Epidermal melanocyte (primary cell): ENCODE measurements at regions not wholly inside any gene's neighbourhood (a gene's known extent, or its start where the extent isn't known, plus 50 kb on each side); places are given as distances from the start of the nearest gene placed in this dataset.

ENCODE experiments used
- DNase-seq: peaks from one replicate; pipeline ENCODE4 v3.0.0; 2011; ENCODE audit warnings: low spot score; ENCODE audit not compliant: insufficient read length

GRCh38 chr20:3354247-3354646 lies 53.2 kb downstream of the DNAAF9 start:
- DNase-seq = no peak

DNA sequence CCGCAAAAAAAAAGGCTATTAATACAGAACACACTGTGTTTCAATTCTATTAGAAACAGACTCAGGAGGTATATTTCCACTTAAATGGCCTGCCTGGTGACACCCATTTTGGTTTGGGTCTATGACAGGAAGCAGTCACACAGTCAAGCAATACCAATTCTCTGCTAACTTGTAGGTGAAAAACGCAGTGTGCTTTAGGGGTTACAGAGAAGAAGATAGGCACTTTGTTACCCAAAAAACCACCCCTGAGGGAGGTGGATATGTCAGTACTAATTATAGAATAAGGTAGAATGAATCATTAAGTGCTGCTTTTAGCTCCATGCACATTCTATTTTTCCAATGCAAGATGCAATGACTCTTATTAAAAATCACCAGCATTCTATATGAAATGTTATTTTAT lies 53.8 kb downstream of the DNAAF9 start:
- DNase-seq = no peak

DNA sequence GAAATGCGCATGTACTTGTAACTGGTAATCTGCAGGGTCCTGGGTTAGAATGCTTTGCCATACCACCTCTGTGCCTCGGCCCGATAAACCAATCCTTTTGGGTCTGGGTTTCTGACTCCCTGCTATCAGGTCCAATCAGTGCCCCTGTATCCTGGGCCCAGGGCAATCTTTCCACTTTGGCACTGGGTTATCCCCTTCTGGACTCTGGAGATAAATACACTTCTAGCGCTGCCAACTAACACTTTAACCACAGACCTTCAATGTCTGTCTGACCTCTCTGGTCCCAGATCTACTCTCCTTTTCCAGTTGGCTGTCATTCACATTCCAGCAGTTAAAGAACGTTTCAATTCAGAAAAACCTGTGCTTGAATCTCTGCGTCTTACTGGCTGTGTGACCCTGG lies 55.3 kb downstream of the DNAAF9 start:
- DNase-seq = no peak

DNA sequence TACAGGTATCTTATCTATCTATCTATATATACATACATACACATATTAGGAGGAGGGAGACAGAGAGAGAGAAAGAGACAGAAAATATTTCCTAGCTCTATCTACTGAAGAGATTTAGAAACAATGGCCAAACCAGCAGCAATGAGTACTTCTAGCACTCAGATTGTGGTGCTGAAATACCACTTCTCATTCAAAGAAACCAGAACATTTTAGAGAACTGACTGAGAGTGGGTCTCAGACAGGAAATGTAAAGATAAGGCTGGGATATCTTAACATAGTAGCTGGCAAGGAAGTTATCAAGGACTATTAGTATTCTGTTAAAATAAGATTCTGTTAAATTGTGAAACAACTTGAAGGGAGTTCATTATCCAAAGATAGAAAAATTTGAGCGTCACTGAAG lies 57.0 kb downstream of the DNAAF9 start:
- DNase-seq = no peak

DNA sequence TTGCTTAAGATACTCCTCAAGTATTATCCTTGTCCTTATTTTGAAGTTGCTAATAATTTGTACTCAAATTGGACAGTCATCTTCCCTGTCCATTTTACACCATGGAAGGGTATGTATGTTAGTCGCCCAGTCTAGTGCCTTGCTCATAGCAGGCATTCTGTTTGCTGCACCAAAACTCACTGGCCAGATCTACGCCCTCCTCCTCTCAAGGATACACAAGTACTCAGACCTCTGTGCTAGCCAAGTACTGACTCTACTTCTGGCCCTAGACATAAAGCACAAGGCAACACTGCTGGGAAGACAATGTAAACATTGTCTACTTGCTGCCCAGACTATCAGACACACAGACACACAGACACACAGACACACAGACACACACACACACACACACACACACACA lies 57.7 kb downstream of the DNAAF9 start:
- no peak for DNase-seq

GRCh38 chr20:3342766-3343165 lies 64.7 kb downstream of the DNAAF9 start:
- DNase-seq = no peak

- peak; percentile 22 for DNase-seq
These were observed 67.0 kb downstream of the DNAAF9 start for GRCh38 chr20:3340443-3340842.

GRCh38 chr20:3339571-3339970 lies 67.9 kb downstream of the DNAAF9 start:
- DNase-seq = no peak

DNA sequence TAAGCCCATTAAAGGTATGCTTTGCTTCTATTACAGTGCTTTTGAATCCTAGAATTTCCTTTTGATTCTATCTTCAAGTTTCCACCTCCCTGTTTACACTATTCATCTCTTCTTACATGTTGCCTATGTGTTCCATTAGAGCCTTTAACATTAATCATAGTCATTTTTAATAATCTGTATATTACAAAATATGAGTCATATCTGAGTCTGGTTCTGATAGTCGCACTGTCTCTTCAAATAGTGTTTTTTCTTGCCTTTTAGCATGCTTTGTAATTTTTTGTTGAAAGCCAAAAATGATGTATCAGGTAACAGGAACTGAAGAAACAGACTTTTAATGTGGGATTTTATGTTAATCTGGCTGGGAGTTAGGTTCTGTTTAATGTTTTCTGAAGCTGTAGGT lies 68.4 kb downstream of the DNAAF9 start:
- no peak for DNase-seq

DNA sequence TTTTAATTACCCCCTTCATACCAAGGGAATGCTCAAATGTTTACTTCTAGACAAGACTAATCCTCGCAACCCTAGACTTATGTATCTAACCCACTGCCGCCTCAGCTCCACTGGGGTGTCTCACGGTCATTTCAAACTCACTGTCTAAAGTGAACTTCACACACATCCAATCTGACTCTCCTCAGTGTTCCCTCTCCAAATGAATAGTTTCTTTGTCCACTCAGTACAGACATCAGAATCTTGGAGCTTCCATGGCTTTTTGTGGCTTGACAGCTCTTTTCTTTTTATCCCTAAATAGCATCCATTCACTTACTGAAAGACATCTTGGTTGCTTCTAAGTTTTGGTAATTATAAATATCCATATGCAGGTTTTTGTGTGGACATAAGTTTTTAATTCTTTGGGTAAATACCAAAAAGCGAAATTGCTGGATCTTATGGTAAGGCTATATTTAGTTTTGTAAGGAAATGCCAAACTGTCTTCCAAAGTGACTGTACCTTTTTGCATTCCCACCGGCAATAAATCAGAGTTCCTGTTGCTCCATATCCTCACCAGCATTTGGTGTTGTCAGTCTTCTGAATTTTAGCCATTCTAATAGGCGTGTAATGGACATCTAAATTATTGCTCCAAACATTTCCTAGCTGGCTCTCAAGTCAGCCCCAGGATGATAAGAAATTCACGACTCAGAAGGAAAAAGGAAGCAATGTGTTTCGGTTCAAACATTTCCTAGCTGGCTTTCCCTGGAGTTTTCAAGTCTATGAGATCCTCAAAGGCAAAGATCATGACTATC lies 73.1 kb downstream of the DNAAF9 start:
- DNase-seq = peak; percentile 74

DNA sequence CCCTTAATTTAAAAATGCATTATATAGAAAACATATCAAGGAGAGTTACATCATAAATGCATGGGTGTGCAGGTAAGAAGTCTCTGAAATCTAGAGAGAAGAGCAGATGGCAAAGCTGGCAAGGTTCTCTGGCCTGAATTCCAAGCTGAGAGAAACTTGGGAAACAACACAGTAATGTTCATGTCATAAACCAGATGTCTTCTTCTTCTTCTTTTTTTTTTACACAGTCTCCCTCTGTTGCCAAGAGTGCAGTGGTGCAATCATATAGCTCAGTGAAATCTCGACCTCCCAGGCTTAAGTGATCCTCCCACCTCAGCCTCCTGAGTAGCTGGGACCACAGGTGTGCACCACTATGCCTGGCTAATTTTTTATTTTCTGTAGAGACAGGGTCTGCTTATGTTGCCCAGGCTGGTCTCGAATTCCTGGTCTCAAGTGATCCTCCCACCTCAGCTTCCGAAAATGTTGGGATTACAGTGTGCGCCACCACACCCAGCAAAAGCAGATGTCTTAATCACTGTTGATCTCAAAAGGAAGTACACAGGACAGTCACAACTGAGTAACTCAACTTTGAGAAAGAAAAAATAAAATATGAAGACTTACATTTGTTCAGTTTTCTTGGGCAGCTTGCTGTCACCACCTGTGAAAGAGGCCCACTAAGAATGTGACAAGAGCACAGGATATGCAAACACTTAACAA lies 77.3 kb downstream of the DNAAF9 start:
- DNase-seq = no peak

GRCh38 chr20:3328501-3328900 lies 79.0 kb downstream of the DNAAF9 start:
- no peak for DNase-seq

- DNase-seq = no peak
These were observed 80.5 kb downstream of the DNAAF9 start for GRCh38 chr20:3326779-3327521.

DNA sequence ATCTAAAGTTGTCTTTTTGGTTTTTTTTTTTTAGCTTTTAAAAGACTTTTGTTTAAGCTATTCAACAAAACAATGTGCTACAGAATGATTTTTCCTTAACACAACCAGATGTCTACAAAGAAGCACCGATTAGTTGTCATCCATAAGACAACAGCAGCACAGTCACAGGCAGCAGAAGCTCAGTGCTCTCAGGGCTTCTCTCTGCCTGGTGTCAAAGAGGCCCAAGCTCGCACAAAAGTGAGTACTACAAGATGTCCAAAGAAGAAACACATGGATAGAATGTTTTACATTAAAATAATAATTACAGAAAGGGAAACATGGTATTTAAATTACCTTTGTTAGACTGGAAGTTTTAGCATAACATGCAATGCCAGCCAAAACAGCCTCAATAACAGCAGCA lies 81.6 kb downstream of the DNAAF9 start:
- DNase-seq = no peak

DNA sequence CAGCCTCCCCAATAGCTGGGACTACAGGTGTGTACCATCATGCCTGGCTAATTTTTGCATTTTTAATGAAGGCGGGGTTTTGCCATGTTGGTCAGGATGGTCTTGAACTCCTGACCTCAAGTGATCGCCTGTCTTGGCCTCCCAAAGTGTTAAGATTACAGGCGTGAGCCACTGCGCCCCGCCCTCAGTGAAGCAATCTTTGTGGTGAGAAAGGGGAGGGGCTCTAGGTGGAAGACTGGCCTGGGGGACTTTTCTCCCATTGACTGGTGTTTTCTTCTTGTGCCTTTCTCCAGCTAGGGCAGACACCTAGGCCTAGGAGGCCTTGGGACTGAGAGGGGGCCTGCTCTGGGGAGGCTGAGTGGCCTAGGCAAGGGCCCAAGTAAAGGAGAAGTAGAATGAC lies 84.1 kb downstream of the DNAAF9 start:
- DNase-seq = no peak

DNA sequence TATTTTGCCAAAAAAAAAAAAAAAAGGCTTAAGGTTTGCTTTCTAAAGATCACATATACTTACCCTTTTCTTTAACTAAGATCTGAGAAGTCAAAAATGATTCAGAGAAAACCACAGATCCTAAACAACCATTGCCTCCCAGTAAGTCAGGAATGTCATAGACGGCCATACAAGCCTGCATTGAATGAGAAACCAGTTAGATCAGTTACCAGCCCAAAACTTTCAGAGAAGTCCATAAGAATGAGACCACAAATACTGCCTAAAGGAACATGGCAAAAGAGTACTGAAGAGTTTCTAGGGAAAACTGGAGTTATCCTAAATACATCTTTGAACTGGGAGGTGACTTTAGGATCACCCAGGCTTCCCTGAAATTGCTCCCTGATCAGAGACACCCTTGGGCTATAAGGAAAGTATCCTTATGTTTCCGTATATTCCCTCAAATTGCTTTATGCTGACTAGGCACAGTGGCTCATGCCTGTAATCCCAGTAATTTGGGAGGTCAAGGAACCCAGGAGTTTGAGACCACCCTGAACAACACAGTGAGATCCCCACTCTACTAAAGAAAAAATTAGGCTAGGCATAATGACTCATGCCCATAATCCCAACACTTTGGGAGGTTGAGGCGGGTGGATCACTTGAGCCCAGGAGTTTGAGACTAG lies 79.4 kb upstream of the SLC4A11 start:
- no peak for DNase-seq

DNA sequence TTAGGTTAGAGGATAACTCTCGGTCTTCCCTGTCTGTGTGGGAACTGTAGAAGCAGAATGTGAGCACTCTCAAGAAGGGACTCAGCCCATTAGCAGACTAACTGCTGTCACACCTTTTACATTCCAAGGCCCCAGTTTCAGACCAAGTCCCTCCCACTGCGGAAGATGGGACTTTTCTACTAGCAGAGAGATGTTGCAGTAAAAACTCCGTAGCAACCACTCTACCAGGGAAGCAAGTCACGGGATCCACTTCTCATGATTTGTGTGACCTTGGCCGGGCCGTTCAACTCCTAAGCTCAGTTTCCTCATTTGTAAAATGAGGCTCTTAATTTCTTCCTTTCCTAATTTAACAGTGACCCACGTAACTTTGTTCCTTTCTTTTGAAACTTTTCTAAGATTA lies 77.1 kb upstream of the SLC4A11 start:
- no peak for DNase-seq

- DNase-seq = no peak
These were observed 76.1 kb upstream of the SLC4A11 start for GRCh38 chr20:3315136-3315535.

DNA sequence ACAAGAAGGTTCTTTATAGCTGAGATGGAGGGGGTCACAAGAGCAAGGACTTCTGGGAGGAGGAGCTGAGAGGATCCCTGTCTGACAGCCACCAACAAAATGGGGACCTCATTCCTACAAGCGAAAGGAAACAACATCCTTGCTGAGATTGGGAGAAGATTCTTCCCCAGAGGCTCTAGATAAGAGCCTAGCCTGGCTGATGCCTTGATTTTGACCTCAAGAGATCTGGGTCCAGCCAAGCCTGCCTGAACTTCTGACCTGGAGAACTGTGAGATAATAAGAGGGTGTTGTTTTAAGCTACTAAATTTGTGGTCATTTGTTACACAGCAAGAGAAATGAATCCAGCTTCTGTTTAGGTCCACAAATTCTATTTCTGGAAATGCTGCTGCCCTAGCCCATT lies 75.4 kb upstream of the SLC4A11 start:
- no peak for DNase-seq

GRCh38 chr20:3313683-3314065 lies 74.7 kb upstream of the SLC4A11 start:
- DNase-seq = no peak

DNA sequence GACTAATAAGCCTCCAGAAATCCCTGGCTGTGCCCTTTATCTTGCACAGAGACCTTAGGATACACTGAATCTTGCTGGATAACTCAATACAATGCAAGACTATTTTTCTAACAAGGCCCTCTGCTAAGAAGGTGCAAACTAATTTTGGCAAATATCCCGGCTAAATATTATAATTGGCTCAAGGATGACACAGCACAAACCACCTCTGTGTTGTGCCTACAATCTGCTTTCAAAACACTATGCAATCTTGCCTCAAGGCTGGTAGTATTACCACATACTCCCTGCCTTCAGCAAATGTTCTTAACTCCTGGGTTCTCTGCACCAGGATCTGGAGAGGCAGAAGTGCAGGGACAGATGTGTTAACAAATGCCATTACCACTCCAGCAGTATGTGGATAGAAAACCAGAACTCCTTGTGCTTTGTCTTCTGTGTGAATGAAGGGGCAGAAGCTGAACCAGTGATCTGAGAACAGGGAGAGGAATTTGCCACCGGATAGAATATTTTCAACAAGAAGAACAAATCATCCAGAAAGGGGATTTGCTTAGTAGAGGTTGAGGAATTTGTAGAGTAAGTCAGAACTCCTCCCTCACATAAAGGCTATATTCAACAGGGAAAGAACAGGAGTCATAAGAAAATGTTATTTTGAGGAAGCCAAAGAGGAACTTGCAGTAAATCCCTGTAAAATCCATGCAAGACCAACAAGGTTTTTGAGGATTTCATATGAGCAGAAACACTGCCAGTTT lies 74.1 kb upstream of the SLC4A11 start:
- DNase-seq = peak; percentile 27
